GM18520 (cell line): ENCODE measurements at regions not wholly inside any gene's neighbourhood (a gene's known extent, or its start where the extent isn't known, plus 50 kb on each side); places are given as distances from the start of the nearest gene placed in this dataset.

Experiments used
- ATAC-seq: cut with Tn5 transposase; IDR thresholded peaks from one replicate; pipeline ENCODE4 v1.9.1; 2021; ENCODE audit not compliant: unreplicated experiment

DNA sequence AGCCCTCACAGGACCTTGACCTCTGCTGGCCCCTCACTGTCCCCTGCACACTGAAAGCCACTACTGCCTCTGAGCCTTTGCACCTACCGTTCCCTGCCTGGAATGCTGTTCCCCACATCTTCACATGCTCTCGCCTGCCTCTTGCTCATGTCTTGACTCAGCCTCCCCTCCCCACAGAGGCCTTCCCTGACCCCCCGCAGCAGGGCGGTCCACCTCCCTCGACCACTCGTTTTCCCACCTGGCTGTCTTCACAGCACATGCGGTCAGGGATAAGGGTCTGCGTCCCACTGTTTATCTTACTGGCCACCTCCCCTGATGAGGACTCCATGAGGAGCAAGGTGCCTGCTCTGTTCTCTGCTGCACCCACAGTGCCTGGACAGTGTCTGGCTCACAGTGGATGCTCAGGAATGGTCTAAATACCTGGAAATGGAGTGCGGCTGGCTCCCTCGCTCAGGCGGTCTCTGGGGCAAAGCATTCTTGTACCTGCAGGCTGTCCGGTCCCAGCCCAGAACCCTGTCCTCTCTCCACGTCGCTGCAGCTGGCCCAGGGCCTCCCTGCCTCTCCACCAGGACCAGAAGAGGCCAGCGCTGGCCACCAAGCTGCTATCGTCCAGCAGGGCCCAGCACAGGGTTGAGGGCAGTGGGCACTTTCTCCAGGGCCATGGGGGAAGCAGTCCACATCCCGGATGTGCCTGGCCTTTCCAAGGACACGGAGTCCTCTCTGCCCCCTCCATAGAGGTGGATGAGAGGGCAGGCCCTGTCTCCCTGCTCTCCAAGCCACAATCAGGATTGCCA lies 107.4 kb downstream of the NCOR2 start:
- no peak for ATAC-seq

DNA sequence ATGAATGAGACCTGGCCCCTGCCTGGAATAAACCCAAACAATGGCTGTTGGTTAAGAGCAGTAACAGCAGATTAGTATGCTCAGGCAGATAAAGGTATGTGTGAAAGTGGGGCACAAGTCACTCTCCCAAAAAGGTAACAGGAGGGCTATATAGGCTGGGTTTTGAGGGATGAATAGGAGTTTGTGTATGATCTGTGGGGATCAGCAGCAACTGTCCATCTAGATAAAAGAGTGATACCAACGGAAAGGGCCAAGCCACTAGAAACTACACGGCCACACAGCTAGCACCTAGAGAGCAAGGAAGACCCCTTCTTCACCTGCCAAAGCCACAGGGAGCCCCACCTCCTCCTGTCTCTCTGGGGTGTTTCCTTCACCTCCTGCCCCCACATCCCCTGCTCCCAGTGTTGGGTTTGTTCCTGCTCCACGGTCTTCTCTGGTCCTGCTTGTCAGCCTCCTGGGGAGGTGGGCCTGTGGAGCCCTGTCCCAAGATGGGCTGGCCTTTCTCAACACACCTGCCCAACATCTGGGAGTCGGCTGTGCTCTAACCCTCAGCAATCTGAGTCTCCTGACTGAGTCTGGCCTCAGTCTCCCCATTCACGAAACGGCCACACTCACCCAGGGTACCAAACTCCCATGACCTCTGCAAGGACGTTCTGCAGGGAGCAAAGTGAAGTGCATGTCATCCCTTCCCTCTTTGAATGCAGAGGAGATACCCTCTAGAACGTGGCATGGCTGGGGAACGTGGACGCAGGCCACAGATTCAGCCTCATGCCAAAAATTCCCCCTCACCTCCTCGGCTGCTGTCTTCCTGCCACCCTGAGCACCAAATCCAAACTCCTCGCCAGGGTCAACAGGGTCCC lies 108.2 kb downstream of the NCOR2 start:
- no peak for ATAC-seq

DNA sequence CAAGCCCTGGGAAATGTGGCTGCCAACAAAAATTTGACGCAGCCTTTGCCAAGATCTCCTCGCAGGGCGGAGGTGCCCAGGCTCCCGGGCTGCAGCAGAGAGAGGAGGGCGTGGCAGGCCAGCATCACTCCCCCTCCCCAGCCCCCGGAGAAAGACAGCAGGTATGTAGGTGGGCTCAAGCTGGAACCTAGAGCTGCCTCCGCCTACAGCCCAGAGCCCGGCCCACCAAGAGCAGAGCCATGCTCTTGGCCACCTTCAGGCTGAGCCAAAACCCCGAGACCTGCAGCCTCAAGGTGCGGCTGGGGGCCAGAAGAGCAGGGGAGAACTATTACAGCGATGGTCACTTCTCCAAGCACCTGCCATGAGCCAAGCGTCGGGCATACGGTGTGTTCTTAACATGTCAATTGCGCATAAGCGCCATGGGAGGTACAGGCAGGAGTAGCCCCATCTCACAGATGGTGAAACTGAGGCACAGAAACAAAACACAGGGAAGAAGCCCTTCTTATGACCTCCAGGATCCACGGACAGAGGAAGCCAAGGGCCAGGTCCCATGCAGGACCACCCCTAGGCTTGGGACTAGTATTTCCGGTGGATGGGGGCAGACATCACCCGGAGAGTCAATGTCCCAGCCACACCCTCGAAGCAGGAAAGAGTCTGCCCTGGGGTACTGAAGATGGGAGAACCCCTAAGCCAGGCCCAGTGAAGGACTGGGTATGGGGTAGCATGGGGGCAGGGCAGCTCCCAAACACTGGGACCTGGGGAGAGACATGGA lies 109.0 kb downstream of the NCOR2 start:
- ATAC-seq, result no peak

DNA sequence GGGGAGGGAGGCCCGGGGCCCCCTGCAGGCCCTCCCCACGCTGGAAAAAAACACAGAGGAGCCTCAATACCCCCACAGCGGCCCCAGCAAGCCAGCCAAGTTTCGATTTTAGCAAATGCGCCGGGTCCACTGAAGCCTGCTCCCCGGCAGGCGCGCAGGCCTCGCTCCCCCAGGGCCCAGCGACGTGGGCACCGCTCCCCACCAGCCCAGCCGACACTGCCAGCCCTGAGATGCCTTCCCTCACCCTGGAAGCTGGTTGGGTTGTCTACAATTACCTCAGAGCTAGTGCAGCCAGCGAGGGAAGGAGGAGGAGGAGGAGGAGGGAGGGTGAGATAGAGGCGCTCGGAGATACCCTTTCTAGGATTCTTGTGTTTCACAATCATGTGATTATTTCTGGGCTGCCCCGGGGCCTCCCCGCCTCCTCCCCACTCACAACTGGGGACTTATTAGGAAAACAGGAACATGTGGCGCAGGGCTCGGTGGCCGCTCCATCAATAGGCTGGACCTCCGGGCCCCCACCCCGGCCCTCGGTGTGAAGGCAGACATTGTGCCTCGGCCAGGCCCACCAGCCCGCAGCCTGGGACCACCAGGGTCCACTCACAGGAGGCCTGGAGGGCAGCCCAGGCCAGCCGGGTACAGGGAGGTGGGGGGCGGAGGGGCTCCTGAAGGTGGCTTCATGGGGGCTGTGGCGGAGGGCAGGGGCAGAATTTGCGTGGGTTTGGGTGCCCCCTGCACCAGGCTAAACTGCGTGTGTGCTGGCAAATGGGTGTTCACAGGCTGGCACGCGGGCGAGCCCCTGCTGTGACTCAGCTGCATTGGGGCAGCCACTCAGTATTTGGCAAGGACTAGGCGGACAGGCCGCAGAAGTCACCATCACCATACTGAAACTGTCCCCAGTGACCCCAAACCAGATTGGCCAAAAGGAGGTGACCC lies 109.9 kb downstream of the NCOR2 start:
- ATAC-seq, result no peak

DNA sequence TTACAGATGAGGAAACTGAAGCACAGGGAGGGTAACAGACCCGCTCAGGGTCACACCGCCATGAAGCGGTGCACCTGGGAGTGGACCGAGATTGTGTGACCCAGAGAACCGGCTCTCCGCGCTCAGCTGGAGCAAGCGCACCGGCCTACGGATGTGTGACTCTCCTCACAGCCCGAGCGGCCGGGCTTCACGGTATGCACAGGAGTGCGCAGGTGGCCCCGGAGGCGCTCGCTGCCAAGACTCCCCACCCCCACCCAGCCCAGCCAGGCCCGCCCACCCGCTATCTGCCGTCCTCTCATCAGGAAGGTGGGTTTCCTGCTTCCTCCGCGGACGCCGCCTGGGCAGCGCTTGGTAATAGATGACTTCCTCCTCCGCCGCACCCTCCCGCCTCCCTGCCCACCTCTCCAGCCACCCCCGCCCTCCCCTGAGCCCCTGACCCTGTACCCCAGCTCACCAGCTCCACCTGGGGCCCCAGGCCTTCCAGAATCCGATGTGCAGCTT lies 110.7 kb downstream of the NCOR2 start:
- ATAC-seq, result no peak

DNA sequence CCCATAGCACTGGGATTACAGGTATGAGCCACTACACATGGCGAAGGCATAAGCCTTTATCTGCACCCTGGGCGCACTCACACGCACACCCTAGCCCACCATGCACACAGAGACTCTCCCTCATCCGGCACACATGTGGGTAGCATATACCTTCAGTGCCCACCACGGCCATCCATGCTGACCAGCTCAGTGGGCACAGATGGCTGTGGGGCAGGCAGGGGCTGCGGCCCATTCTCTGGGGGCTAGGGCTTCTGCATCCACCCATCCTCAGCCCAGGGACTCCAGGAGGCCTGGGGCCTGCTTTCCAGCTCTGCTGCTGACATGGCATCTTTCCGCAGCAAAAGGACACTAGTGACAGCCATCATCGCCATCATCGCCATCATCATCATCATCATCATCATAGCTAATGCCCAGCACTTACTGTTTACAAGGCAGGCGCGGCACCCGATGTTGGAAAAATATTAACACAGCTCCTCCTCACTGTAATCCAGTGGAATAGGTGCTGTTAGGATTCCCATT lies 111.2 kb downstream of the NCOR2 start:
- no peak for ATAC-seq

DNA sequence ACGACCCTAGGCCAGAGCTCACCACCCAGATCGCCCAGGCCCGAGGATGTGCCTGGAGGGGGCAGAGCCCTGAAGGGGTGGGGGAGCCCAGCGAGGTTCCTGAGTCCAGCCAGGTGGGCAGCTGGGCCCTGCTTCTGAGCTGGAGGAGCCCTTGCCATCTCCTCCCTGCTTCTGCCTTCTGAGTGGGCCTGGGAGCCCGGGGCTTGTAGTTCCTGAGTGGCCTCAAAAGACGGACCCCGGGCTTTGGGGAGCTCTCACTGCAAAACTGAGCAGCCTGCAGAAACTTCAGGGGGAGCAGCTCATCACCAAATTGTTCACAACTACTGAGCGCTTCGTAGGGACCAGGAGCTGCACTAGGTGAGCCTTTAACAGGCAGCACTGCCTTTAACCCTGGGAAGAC lies 112.1 kb downstream of the NCOR2 start:
- ATAC-seq, result no peak

DNA sequence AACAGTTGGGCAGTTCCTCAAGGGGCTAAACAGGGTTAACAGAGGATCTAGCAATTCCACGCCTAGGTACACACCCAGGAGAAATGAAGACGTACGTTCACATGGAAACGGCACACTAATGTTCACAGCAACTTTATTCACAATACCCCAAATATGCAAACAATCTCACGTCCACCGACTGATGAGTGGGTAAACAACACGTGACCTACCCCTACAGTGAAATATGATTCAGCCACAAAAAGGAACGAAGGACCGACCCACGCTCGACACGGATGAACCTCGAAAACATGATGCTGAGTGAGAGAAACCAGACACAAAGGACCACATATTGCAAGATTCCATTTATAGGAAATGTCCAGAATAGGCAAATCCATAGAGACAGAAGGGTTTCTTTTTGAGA lies 112.7 kb downstream of the NCOR2 start:
- ATAC-seq, result no peak

DNA sequence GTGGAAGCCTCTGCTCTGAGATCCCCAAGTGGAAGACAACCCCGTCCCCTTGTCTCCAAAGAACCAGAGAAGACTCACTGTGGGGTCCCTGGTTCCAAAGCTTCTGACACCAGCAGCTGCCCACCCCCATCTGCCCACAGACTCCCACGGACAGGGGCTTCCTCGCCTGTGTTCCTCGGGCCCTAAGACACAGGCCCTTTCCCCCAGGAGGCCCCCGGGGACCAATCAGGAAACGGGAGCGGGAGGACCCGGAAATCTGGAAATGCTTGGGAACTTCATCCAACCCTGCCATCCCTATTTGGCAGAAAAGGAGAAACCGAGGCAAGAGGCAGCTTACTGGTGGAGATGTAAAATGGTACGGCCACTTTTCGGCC lies 113.1 kb downstream of the NCOR2 start:
- no peak for ATAC-seq

DNA sequence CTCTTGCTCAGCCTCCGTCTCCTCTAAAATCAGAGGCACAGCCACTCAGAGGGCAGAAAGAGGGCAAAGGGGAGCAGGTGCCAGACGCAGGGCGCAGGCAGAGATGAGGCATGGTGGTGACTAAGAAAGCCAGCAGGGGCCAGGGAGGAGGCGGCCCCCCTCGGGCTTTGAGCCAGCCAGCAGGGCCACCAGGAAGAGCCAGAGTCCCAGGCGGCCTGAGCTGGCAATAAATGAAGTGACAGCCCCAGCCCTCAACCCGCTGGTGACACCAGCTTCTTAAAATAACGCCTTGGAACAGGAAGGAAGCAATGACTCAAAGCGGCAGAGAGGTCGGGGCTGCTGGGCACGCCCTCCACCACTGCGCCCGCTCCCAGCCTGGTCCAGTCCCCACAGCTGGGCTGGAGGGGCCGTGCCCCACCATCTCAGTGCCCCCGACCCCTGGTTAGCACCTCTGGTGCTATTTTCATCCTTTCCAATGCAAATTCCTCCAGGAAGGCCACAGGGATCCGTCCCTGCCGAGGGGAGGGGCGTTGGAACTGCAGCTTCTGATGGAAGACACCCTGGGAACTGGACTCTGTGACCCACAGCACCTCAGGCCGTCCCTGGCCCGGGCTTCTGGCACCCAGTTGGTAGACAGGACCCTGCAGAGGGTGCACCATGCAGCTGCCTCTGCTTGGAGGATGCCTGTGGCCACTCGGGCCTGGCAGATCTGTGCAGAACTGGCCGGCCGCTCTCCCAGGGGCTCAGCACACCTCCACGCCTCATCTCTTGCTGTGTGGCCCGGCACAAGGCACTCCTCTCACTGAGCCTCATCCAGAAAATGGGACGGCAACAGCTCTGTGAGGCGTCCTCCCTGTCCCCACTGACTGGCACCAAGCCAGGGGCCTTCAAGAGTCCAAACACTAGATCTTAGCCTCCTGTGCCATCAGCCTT lies 113.7 kb downstream of the NCOR2 start:
- peak; percentile 57 for ATAC-seq

DNA sequence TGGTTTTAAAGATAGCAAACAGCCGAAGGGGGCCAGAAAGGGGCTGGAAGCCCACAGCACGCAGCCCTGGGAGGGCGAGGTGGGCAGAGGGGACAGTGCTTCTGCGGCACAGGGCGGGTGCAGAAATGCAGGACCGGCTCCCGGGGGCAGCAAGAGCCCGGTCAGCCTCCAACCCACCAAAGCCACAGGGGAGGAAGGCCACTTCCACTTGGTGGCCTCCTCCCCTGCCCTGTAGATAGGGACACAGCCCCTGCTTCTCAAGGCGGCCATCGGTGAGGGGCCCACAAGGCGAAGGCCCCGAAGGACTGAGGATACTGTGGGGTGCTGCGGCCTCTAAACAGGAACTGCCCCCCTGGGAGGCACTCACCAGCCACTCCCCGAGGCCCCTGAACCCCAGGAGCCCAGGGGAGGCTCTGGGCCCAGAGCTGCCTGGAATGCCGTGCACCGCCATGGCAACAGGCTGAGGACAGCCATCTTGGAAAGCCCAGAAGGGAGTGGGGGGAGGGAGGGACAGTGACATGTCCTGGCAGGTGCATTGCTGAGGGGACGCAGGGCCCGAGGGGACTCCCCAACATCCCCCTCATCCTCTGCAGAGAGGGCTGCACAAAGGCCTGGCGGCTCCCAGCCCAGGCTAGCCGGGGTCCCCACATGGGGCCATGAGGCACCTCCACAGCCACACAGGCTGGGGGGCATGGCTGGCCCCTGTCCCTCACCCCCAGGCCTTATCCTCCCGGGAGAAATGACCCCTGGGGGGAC lies 114.7 kb downstream of the NCOR2 start:
- no peak for ATAC-seq

DNA sequence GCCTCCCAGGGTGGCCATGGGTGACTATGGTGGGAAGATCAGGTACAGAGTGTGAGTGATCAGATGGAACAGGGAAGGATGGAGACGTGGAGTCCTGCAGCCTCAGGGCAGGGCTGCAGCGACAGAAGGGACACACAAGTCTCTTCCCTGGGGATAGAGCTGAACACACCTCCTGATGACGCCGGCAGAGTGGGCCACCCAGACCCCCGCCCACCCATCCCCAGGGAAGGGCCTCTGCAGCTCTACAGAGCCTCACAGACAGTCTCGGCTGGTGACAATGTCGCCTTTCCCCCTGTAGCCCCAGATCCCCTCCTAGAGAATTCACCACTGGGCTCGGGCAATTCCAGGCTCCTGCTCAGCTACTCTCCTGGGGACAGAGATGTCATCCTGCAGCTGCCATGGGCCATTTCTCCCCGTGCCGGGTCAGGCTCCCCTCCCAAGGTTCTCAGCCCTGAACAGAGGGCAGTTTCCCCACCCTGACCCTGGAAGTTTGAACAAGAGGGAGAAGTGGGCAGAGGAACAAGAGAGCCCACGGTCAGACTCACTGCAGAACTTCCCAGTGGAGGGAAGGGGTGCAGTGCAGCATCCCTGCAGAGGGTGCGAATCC lies 115.7 kb downstream of the NCOR2 start:
- ATAC-seq, result no peak

DNA sequence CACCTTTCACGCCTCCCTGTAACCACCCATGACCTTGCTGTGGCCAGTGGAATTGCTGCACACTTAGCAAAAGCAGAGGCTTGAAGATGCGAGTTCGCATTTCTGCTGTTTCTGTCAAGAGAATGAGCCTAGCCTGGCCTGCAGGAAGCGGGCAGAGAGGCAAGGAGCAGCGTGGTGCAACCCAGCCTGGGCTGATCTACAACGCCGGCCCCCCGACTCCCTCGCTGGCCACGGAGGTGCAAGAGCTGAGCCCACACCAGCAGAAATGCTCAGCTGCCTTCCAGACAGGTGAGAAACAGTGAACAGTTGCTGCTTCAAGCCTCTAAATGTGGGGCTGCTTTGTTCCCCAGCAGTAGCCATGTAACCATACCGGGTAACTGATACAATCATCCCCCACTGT lies 116.4 kb downstream of the NCOR2 start:
- ATAC-seq, result no peak

DNA sequence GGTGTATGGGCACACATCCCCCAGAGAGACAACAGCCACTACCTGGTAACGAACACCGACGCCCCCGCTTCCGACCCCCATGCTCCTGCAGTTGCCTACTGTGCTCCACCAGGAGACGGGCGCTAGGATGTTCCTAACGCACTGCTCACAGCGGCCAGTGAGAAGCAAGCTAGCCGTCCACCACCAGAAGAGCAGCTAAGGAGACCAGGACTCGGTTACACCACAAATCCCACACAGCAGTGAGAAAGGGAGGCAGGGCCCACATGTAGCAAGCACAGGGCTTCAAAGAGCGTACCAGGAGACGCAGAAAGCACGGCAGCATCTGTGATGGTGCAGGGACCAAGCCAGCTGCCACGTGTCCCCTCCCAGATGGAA lies 117.0 kb downstream of the NCOR2 start:
- no peak for ATAC-seq

DNA sequence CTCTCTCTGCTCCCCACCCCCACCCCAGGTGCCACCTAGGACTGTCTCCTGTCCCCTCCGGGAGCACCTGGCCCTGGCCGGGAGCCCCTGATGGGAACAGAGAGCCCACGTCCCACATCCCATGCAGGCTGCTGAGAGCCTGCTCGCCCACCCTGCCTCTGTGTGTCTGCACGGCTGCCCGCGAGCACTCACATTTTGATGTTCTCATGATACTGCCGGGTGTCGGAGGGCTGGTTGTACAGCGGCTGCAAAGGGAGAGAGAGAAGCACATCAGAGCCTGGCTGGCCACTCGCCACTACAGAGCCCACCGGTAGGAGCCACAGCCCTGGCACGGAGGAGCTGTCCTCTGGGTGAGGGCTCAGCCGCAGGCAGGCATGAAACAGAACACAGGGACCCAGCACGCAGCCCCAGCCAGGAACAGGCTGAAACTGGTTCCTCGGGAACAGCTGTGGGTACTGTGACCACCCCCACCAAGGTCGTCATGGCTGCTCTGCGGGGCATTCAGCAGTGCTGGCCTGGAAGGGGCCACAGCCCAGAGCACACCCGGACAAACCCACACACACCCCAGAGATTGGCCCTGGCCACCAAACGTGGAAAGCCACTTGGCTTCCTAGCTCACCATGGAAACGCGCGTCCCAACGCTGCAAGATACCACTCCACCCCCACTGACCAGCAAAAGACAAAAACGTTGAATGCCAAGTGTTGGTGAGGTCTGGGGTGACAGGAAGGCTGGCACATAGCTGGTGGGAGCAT lies 117.6 kb downstream of the NCOR2 start:
- no peak for ATAC-seq

DNA sequence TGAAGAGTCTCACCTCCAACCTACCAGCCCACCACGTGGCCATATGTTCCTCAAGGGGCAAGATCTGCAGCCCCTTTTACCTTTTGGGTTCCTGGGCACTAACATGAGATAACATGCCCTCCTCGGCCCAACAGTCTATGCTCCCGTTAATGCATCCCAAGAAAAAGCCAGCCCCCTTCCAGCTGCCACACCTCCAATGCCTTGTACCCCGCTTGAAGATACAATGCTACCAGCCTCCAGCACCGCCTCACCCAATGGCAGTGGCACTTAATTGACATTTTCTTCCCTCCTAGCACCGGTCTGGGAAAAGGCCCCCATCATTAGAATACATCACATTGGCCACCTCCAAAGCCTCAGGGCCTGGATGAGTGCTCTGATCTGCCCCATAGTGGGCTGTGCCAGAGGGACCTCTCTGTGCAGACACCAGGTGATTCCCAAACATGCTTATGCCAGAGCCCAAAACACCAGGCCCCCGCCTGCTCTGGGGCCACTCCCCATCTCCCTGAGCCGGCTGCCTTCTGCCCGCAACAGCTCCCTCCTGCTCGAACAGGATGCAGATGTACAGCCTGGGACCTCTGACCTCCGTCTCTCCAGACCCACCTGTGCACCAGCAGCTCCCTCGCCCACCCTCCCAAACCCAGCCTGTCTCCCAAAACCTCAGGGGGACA lies 118.3 kb downstream of the NCOR2 start:
- no peak for ATAC-seq
